H9 (cell line): ENCODE measurements at regions not wholly inside any gene's neighbourhood (a gene's known extent, or its start where the extent isn't known, plus 50 kb on each side); places are given as distances from the start of the nearest gene placed in this dataset.

Source experiments
- DNase-seq: peaks from one replicate; pipeline ENCODE4 v3.0.0-alpha.2; 2017
- H2AFZ ChIP-seq: one replicate; pipeline ENCODE4 v1.6.1; 2013; ENCODE audit warnings: mild to moderate bottlenecking, low read length, control low read depth, moderate library complexity
- H2AK5ac ChIP-seq: 2 replicates; pipeline ENCODE4 v1.6.1; 2013; ENCODE audit warnings: low read length, control low read depth, mixed read lengths; ENCODE audit not compliant: insufficient read length
- H2BK120ac ChIP-seq: one replicate; pipeline ENCODE4 v1.6.1; 2013; ENCODE audit warnings: low read depth, mild to moderate bottlenecking, low read length, control low read depth, inconsistent platforms; ENCODE audit not compliant: poor library complexity, severe bottlenecking
- H2BK12ac ChIP-seq: 2 replicates; pipeline ENCODE4 v1.6.1; 2013; ENCODE audit warnings: low read length, control low read depth, mixed read lengths, low read depth; ENCODE audit not compliant: insufficient read length
- H2BK15ac ChIP-seq: 2 replicates; pipeline ENCODE4 v1.6.1; 2013; ENCODE audit warnings: low read depth, low read length, control low read depth
- H2BK20ac ChIP-seq: one replicate; pipeline ENCODE4 v1.6.1; 2013; ENCODE audit warnings: low read depth, mild to moderate bottlenecking, low read length, control low read depth, inconsistent platforms; ENCODE audit not compliant: poor library complexity, severe bottlenecking
- H2BK5ac ChIP-seq: 2 replicates; pipeline ENCODE4 v1.6.1; 2013; ENCODE audit warnings: low read length, control low read depth, mixed read lengths; ENCODE audit not compliant: insufficient read length
- H3K14ac ChIP-seq: 2 replicates; pipeline ENCODE4 v1.6.1; 2013; ENCODE audit warnings: low read length, control low read depth; ENCODE audit not compliant: insufficient read depth
- H3K18ac ChIP-seq: 2 replicates; pipeline ENCODE4 v1.6.1; 2013; ENCODE audit warnings: low read depth, mild to moderate bottlenecking, mixed read lengths, low read length, control low read depth; ENCODE audit not compliant: insufficient read length
- H3K23ac ChIP-seq: 2 replicates; pipeline ENCODE4 v1.6.1; 2013; ENCODE audit warnings: low read length, control low read depth, mixed read lengths, low read depth; ENCODE audit not compliant: insufficient read length
- H3K23me2 ChIP-seq: 2 replicates; pipeline ENCODE4 v1.6.1; 2013; ENCODE audit warnings: low read depth, mild to moderate bottlenecking, mixed read lengths, low read length, control low read depth; ENCODE audit not compliant: insufficient read length, poor library complexity, severe bottlenecking
- H3K27ac ChIP-seq: 2 replicates; pipeline ENCODE4 v1.5.1; 2013; ENCODE audit warnings: low read length, control low read depth, mixed read lengths, low read depth; ENCODE audit not compliant: insufficient read length
- H3K27me3 ChIP-seq: 2 replicates; pipeline ENCODE4 v1.6.1; 2013; ENCODE audit warnings: low read length, control low read depth, inconsistent platforms; ENCODE audit not compliant: insufficient read depth
- H3K4ac ChIP-seq: 2 replicates; pipeline ENCODE4 v1.6.1; 2013; ENCODE audit warnings: low read depth, mild to moderate bottlenecking, control low read depth, inconsistent platforms, low read length, moderate library complexity
- H3K4me1 ChIP-seq: 2 replicates; pipeline ENCODE4 v1.6.1; 2013; ENCODE audit warnings: low read length, control low read depth, inconsistent platforms; ENCODE audit not compliant: insufficient read depth
- H3K4me2 ChIP-seq: 2 replicates; pipeline ENCODE4 v1.6.1; 2013; ENCODE audit warnings: low read length, control low read depth, mixed read lengths; ENCODE audit not compliant: insufficient read length, insufficient read depth
- H3K56ac ChIP-seq: 2 replicates; pipeline ENCODE4 v1.6.1; 2013; ENCODE audit warnings: low read depth, mild to moderate bottlenecking, mixed read lengths, low read length, control low read depth; ENCODE audit not compliant: insufficient read length
- H3K79me1 ChIP-seq: 2 replicates; pipeline ENCODE4 v1.6.1; 2013; ENCODE audit warnings: low read depth, mild to moderate bottlenecking, moderate library complexity, low read length, control low read depth, inconsistent platforms; ENCODE audit not compliant: insufficient read depth, poor library complexity, severe bottlenecking
- H3K79me2 ChIP-seq: 2 replicates; pipeline ENCODE4 v1.6.1; 2013; ENCODE audit warnings: low read length, control low read depth, inconsistent platforms; ENCODE audit not compliant: insufficient read depth
- H3K9ac ChIP-seq: 2 replicates; pipeline ENCODE4 v1.6.1; 2013; ENCODE audit warnings: low read length, control low read depth, mixed read lengths; ENCODE audit not compliant: insufficient read length; ENCODE audit errors: extremely low read depth
- H3K9me3 ChIP-seq: one replicate; pipeline ENCODE4 v1.6.1; 2013; ENCODE audit warnings: low read depth, low read length, inconsistent platforms; ENCODE audit not compliant: control insufficient read depth
- H3T11ph ChIP-seq: one replicate; pipeline ENCODE4 v1.6.1; 2013; ENCODE audit warnings: mild to moderate bottlenecking, low read length, control low read depth, inconsistent platforms
- H4K20me1 ChIP-seq: one replicate; pipeline ENCODE4 v1.6.1; 2013; ENCODE audit not compliant: control insufficient read depth, insufficient read length, insufficient read depth
- H4K5ac ChIP-seq: 2 replicates; pipeline ENCODE4 v1.6.1; 2013; ENCODE audit warnings: low read depth, mild to moderate bottlenecking, mixed read lengths, low read length, control low read depth; ENCODE audit not compliant: insufficient read length
- H4K8ac ChIP-seq: replicated peaks from 2 replicates; pipeline ENCODE4 v1.6.1; 2013; ENCODE audit warnings: low read length, control low read depth, mixed read lengths, low read depth; ENCODE audit not compliant: insufficient read length
- H4K91ac ChIP-seq: 2 replicates; pipeline ENCODE4 v1.6.1; 2013; ENCODE audit warnings: low read depth, mild to moderate bottlenecking, moderate library complexity, mixed read lengths, low read length, control low read depth; ENCODE audit not compliant: insufficient read length
- H3K27ac Mint-ChIP-seq, 3 experiments: 2 replicates in 2 of 3; 3 replicates in 1 of 3; pipeline ENCODE4 v1.8.0; 2020 to 2021; ENCODE audit warnings: mixed read lengths in 3 of 3, mild to moderate bottlenecking in 1 of 3, moderate library complexity in 1 of 3
- H3K27me3 Mint-ChIP-seq: 2 replicates; pipeline ENCODE4 v1.8.0; 2021; ENCODE audit warnings: low read depth, mild to moderate bottlenecking, moderate library complexity, mixed read lengths
- H3K36me3 Mint-ChIP-seq, 3 experiments: 2 replicates in 2 of 3; 3 replicates in 1 of 3; pipeline ENCODE4 v1.8.0; 2020 to 2021; ENCODE audit warnings: low read depth in 3 of 3, mixed read lengths in 3 of 3; ENCODE audit not compliant: insufficient read depth in 1 of 3
- H3K4me1 Mint-ChIP-seq, 2 experiments: 2 replicates each; pipeline ENCODE4 v1.8.0; 2020; ENCODE audit warnings: mixed read lengths in 2 of 2
- H3K4me3 Mint-ChIP-seq, 2 experiments: 2 replicates in 1 of 2; 3 replicates in 1 of 2; pipeline ENCODE4 v1.8.0; 2020 to 2021; ENCODE audit warnings: mild to moderate bottlenecking in 2 of 2, mixed read lengths in 2 of 2, moderate library complexity in 1 of 2
- H3K9me3 Mint-ChIP-seq, 2 experiments: 2 replicates in 1 of 2; 3 replicates in 1 of 2; pipeline ENCODE4 v1.8.0; 2020; ENCODE audit warnings: mild to moderate bottlenecking in 2 of 2, mixed read lengths in 2 of 2, moderate library complexity in 1 of 2
- CTCF ChIP-seq: fragments of 200-600 bp; sonication (generic); conservative IDR thresholded peaks from 3 replicates; pipeline ENCODE4 v1.8.0; 2021; ENCODE audit warnings: antibody characterized with exemption, mild to moderate bottlenecking
- WGBS: extraction: QIAGEN DNeasy Blood & Tissue Kit; methylation state at CpG from one replicate; pipeline ENCODE4 v1.1.7; 2013; ENCODE audit warnings: missing lambda C conversion rate, low lambda C conversion rate, mixed read lengths; ENCODE audit not compliant: insufficient read length; ENCODE audit errors: extremely low coverage; 5-methylcytosine and 5-hydroxymethylcytosine counted together

GRCh38 chr12:115411121-115411520, 727.1 kb upstream of the TBX3 start:
- Histone ChIP-seq H3K79me2 (no peaks in the 10 kb centered on the region), H2BK20ac (no peak overlapping the region), H4K5ac (no peak overlapping the region), H3K79me1 (no peaks in the 10 kb centered on the region), H4K8ac (no peak overlapping the region), H3K4me1 (peaks cover 7% of the 10 kb centered on the region; the same call in 1 of the 2 replicates), H3K56ac (no peak overlapping the region), H2BK120ac (no peak overlapping the region), H3K27ac (no peak overlapping the region), H2AFZ (no peak overlapping the region), H3K27me3 (no peaks in the 10 kb centered on the region), H4K20me1 (no peaks in the 10 kb centered on the region), H3K9ac (no peak overlapping the region), H3T11ph (no peak overlapping the region), H2BK15ac (no peak overlapping the region), H3K4ac (no peak overlapping the region), H3K23me2 (no peaks in the 10 kb centered on the region), H2BK12ac (no peak overlapping the region), H2BK5ac (no peak overlapping the region), H3K4me2 (no peak overlapping the region), H3K9me3 (no peaks in the 10 kb centered on the region), H2AK5ac (no peak overlapping the region), H4K91ac (no peak overlapping the region), H3K18ac (no peak overlapping the region), H3K14ac (no peak overlapping the region), H3K23ac (no peak overlapping the region)
- Mint-ChIP-seq H3K4me1 (peaks cover 17% of the 10 kb centered on the region in 2 experiments), H3K36me3 (no peaks in the 10 kb centered on the region), H3K27ac (no peak overlapping the region), H3K9me3 (no peaks in the 10 kb centered on the region), H3K27me3 (peaks cover 3% of the 10 kb centered on the region), H3K4me3 (no peak overlapping the region)
- no peak for TF ChIP-seq CTCF
- no peak for DNase-seq
- WGBS = no CpG with 5 or more reads among the region's 7 CpGs
